ENCODE measurements at regions not wholly inside any gene's neighbourhood (a gene's known extent, or its start where the extent isn't known, plus 50 kb on each side); places are given as distances from the start of the nearest gene placed in this dataset.

DNA sequence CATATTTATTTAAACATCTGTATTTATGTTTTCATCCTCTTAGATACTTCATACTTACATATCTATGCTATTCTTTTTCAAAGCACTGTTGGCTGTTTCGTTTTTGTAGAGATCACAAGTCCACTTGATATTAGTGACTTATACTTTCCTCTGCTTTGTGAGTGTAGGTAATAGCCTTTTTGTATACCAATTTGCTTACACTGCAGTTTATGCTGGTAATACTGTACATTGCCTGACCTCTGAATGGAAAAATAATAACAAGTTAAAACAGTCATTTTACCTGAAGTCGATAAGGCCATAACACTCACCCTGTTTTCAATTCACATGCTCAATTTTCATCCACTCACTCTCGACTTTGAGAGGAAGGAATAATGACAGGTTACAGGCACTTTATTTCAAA is 89.9 kb upstream of the NANOGP8 start:
- TF ChIP-seq TAF1 (IDR thresholded peaks at IDR 0.05; ENCODE audit: borderline replicate concordance, low read depth, low read length) (no peak), POLR2AphosphoS5 (IDR thresholded peaks at IDR 0.05; ENCODE audit: low read depth, low read length) (no peak), POLR2A (IDR thresholded peaks at IDR 0.05; ENCODE audit: low read depth, low read length) (no peak)
- FAIRE-seq (no peak), DNase-seq (ENCODE audit: insufficient read length) (no peak)

DNA sequence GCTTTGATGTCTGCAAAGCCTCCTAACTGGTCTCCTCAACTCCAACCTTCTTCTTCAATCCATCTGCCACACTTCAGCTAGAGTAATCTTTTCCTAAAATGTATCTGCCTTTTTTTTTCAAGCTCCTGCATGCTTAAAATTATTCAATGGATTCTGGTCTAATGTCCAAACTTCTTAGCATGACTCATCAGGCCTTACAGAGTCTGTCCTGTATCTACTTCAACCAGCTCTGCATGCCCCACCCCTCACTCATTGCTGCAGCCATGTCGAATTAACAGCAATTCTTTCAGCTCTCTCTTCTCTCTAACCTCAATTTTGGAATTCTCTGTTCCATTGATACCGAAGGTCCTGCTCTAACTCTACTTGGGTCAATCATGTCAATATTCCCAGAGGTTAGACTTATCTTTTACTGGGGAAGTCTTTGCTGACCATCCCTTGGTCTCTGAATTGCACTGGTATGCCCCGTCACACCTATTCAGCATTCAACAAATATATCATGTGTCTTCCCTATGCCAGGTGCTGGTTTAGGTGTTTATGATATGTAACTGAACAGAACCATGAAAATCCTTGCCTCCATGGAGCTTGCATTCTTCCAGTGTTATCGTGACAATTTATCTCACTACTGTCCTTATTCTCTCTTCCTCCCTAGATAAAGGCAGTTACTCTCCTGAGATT is 88.5 kb upstream of the NANOGP8 start:
- no peak for DNase-seq (ENCODE audit: insufficient read length)
- FAIRE-seq, result no peak
- no peak for TF ChIP-seq TAF1 (IDR thresholded peaks at IDR 0.05; ENCODE audit: borderline replicate concordance, low read depth, low read length)
- TF ChIP-seq POLR2A (IDR thresholded peaks at IDR 0.05; ENCODE audit: low read depth, low read length), result no peak
- TF ChIP-seq POLR2AphosphoS5 (IDR thresholded peaks at IDR 0.05; ENCODE audit: low read depth, low read length), result no peak

DNA sequence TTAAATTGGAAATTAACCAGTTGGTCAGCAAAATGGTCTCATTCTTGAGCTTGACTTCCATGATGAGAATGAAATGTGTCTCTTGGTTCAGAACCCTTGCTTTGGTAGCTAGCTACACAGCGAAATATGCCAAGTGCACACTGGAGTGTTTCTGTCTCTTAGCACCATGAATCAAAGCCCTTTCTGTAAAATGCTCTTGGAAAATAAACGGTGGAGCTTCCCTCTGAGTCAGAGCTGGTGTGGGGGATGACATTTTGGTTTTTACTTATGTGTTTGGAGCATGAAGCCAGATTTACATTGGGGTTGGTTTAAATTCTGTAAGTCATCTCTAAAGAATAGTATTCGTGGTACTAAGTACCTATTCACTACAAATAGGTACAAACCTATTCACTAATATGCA is 85.1 kb upstream of the NANOGP8 start:
- TF ChIP-seq POLR2AphosphoS5 (IDR thresholded peaks at IDR 0.05; ENCODE audit: low read depth, low read length) (no peak), TAF1 (IDR thresholded peaks at IDR 0.05; ENCODE audit: borderline replicate concordance, low read depth, low read length) (no peak), POLR2A (IDR thresholded peaks at IDR 0.05; ENCODE audit: low read depth, low read length) (no peak)
- DNase-seq (ENCODE audit: insufficient read length) (no peak), FAIRE-seq (no peak)

DNA sequence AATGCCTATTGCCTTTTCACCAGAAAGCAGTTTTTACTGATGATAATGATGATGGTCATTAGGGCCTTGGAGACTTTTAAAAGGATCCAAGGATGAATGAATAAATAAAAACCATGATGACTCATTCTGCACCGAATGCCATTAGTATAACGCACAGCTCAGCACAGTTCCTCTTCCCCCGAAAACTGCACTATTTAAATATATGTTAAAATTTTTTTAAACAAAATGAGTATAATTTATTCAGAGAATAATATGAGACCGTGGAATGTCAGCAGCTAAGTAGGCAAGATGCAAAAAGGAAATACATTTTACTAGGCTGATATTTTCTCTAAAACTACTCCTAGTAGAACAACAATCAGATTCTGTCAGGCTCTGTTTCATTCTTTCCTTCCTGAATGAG is 83.4 kb upstream of the NANOGP8 start:
- TF ChIP-seq POLR2AphosphoS5 (IDR thresholded peaks at IDR 0.05; ENCODE audit: low read depth, low read length), result no peak
- TF ChIP-seq POLR2A (IDR thresholded peaks at IDR 0.05; ENCODE audit: low read depth, low read length), result no peak
- TF ChIP-seq TAF1 (IDR thresholded peaks at IDR 0.05; ENCODE audit: borderline replicate concordance, low read depth, low read length), result no peak
- DNase-seq (ENCODE audit: insufficient read length) (no peak), FAIRE-seq (no peak)

DNA sequence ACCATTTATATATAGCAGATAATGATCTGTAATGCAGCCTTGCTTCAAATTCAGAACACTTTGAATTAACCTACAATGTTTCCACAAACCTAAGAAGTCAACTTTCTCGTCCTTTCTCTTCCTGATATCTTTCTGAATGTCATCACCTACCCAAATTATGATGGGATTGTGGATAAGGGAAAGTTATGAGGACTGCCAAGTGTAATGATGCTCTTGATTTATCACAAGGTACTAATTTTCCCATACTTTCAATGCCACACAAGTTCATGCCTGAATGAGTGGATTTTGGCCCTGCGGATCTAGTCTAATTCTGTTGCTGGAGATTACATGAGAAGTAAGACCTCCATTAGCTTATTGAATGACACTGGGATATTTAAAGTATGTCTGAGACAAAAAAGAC is 82.6 kb upstream of the NANOGP8 start:
- TF ChIP-seq POLR2AphosphoS5 (IDR thresholded peaks at IDR 0.05; ENCODE audit: low read depth, low read length) (no peak), TAF1 (IDR thresholded peaks at IDR 0.05; ENCODE audit: borderline replicate concordance, low read depth, low read length) (no peak), POLR2A (IDR thresholded peaks at IDR 0.05; ENCODE audit: low read depth, low read length) (no peak)
- FAIRE-seq, result no peak
- no peak for DNase-seq (ENCODE audit: insufficient read length)

DNA sequence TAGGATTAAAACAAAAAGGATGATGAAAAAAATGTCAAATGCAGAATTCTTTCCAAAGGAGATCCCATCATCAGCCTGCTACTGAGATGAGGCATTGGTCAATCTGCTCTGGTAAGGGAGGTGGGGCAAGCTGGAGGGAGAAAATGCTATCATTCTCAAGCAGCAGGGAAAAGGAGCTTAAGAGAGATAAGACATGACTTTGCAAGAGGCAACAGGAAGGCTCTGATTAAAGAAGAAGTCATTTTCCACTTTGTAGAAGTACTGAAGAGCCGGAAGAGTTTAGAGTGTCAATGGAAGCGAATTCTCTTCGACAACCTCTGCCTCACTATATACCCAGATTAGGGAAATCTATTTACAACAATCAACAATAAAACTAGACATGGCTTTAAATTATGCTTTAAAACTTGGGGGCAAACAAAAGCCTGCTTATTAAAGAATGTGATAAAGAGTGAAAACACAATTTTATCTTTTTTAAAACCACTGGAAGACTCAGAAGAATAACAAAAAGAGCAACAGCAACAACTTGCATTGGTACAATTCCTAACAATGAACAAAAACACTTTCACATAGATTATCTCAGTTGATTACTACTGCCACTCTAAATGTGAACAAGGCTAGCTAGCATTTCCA is 81.8 kb upstream of the NANOGP8 start:
- DNase-seq (ENCODE audit: insufficient read length) (no peak), FAIRE-seq (no peak)

DNA sequence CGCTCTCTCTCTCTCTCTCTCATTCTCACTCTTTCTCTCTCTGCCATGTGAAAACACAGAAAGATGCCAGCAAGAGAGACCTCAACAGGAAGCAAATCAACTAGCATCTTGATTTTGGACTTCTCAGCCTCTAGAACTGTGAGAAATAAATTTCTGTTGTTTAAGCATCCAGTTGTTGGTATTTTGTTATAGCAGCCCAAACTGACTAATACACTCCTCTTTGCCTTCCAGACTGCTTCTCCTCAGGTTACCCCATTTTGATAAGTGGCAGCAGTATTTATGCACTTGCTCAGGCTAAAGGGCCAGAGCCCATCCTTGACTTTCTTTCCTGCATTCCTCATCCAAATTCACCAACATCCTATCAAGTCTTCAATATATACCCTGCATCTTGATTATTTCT is 76.6 kb upstream of the NANOGP8 start:
- no peak for DNase-seq (ENCODE audit: insufficient read length)
- FAIRE-seq, result no peak
- TF ChIP-seq TAF1 (IDR thresholded peaks at IDR 0.05; ENCODE audit: borderline replicate concordance, low read depth, low read length) (no peak), POLR2A (IDR thresholded peaks at IDR 0.05; ENCODE audit: low read depth, low read length) (no peak)

More for the DNA sequence above, 81.8 kb upstream of the NANOGP8 start:
- TF ChIP-seq TAF1 (IDR thresholded peaks at IDR 0.05; ENCODE audit: borderline replicate concordance, low read depth, low read length) (no peak), POLR2A (IDR thresholded peaks at IDR 0.05; ENCODE audit: low read depth, low read length) (no peak), POLR2AphosphoS5 (IDR thresholded peaks at IDR 0.05; ENCODE audit: low read depth, low read length) (no peak)

DNA sequence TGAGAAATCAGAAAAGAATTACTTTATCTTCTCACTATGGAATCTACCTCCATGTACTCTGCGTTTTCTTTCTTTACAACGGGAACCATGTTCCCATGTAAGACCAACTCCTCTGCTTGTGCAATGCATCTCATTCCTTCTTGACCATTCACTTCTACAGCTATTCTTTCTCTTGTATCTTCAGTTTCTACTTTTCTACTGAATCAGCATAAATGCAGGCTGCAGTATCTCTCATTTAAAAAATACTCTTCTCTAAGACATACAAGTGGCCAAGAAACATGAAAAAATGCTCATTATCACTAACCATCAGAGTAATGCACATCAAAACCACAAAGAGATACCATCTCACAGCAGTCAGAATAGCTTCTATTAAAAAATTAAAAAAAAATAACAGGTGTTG is 74.1 kb upstream of the NANOGP8 start:
- FAIRE-seq, result no peak
- TF ChIP-seq POLR2AphosphoS5 (IDR thresholded peaks at IDR 0.05; ENCODE audit: low read depth, low read length), result no peak
- DNase-seq (ENCODE audit: insufficient read length), result no peak

DNA sequence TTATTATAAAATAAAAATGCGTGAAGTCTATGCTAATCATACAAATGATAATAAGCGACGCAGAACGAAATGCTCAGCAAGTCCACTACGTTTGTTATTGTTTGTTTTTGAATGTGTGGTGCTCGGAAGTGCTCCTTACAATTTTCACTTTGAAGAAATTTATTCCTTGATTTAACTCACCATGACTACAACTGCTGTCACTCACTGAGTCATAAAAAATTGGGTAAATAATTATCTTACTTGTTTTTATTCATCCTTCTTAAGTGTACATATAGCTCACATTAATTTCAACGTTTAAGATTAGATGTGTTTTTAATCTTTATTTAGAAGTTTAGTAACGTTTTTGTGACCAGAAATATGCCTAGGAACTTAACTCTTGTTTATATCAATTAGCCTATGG is 66.7 kb upstream of the NANOGP8 start:
- TF ChIP-seq TAF1 (IDR thresholded peaks at IDR 0.05; ENCODE audit: borderline replicate concordance, low read depth, low read length) (no peak), POLR2A (IDR thresholded peaks at IDR 0.05; ENCODE audit: low read depth, low read length) (no peak), POLR2AphosphoS5 (IDR thresholded peaks at IDR 0.05; ENCODE audit: low read depth, low read length) (no peak)
- DNase-seq (ENCODE audit: insufficient read length), result no peak
- FAIRE-seq, result no peak

DNA sequence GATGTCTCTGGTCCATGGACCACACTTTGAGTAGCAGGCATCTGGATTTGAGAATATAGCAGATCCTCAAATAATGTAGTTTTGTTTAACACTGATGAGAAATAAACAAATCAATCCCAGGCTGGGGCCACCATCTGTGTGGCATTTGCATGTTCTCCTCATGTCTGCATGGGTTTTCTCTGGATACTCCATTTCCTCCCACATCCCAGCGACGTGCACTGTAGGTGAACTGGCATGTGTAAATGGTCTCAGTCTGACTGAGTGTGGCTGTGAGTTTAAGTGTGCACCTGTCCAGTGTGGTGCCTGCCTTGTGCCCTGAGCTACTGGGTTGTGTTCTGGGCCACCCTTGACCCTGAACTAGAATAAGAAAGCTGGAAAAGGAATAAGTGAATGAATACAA is 66.3 kb upstream of the NANOGP8 start:
- no peak for FAIRE-seq
- no peak for DNase-seq (ENCODE audit: insufficient read length)
- TF ChIP-seq POLR2AphosphoS5 (IDR thresholded peaks at IDR 0.05; ENCODE audit: low read depth, low read length), result no peak

DNA sequence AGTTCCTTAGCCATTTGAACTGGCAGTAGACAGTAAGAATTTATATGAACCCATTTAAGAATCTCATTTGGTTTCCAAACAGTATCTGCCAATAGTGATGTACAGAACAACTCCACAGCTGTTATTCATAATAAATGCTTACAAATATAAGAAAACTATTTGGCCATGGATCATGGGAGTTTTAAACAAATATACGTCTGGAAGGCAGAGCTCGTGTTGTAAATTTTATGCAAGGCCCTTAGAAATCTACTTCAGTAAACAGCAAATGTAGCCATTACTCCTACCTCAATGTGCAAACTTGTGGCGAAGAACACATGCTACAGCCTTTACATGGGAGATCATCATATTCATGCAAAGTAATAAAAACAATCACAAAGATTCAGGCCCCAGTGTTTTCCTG is 65.3 kb upstream of the NANOGP8 start:
- no peak for DNase-seq (ENCODE audit: insufficient read length)
- TF ChIP-seq POLR2A (IDR thresholded peaks at IDR 0.05; ENCODE audit: low read depth, low read length) (no peak), TAF1 (IDR thresholded peaks at IDR 0.05; ENCODE audit: borderline replicate concordance, low read depth, low read length) (no peak), POLR2AphosphoS5 (IDR thresholded peaks at IDR 0.05; ENCODE audit: low read depth, low read length) (no peak)
- no peak for FAIRE-seq

DNA sequence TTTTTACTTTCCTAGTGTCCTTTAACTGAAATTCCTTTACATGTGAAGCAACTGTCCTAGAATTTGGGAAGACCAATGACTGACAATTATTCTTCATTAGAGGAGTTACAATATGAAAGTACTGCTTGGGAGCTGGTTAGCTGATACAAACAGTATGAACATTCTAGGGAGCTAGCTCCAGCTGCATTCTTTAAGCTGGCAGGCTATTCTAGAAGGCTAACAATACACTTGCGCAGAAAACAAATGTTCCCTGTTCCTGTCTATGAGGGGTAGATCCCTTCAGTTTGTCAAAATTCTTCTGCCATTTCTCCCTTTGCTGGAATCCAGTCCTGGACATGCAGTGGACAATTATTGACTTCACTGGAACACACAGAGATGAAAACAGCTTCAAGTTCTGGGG is 60.2 kb upstream of the NANOGP8 start:
- FAIRE-seq, result no peak
- TF ChIP-seq TAF1 (IDR thresholded peaks at IDR 0.05; ENCODE audit: borderline replicate concordance, low read depth, low read length) (no peak), POLR2AphosphoS5 (IDR thresholded peaks at IDR 0.05; ENCODE audit: low read depth, low read length) (no peak), POLR2A (IDR thresholded peaks at IDR 0.05; ENCODE audit: low read depth, low read length) (no peak)

DNA sequence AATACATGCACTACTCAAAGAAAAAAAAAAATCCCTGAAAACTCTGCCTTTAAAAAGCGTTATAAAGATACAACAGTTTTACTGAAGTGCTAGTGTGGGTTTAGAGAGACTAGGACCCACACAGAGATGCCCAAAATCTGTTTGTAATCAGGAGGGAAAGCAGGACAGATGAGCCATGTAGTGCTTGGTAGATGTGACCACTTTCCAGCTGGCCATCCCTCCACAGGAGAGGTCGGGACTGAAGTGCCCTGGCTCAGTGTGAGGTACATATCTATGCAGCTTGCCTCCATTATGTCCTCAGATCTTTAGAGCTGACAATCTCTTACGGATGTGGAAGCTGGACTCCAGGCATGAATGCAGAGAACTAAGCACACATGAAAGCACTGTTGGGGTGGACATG is 57.5 kb upstream of the NANOGP8 start:
- DNase-seq (ENCODE audit: insufficient read length) (no peak), FAIRE-seq (no peak)
- TF ChIP-seq POLR2A (IDR thresholded peaks at IDR 0.05; ENCODE audit: low read depth, low read length) (no peak), TAF1 (IDR thresholded peaks at IDR 0.05; ENCODE audit: borderline replicate concordance, low read depth, low read length) (no peak), POLR2AphosphoS5 (IDR thresholded peaks at IDR 0.05; ENCODE audit: low read depth, low read length) (no peak)

More for the DNA sequence above, 60.2 kb upstream of the NANOGP8 start:
- DNase-seq (ENCODE audit: insufficient read length), result no peak

All from GM12892 (cell line).